PC-9 (cell line): ENCODE measurements at regions not wholly inside any gene's neighbourhood (a gene's known extent, or its start where the extent isn't known, plus 50 kb on each side); places are given as distances from the start of the nearest gene placed in this dataset.

ENCODE experiments used
- CTCF ChIP-seq: fragments of 200-600 bp; sonication (generic); conservative IDR thresholded peaks from 2 replicates; pipeline ENCODE4 v1.6.1; 2017; ENCODE audit warnings: mixed run types, antibody characterized with exemption, mild to moderate bottlenecking, moderate library complexity
- EZH2 ChIP-seq: fragments of 200-600 bp; sonication (generic); IDR thresholded peaks from 2 replicates; pipeline ENCODE4 v1.8.0; 2017; ENCODE audit warnings: antibody characterized with exemption, low read depth

GRCh38 chr9:96079779-96080178, 204.3 kb downstream of the ERCC6L2 start:
- TF ChIP-seq CTCF (no peak), EZH2 (no peak)
